Transverse colon (tissue), 3 donors: ENCODE measurements at regions not wholly inside any gene's neighbourhood (a gene's known extent, or its start where the extent isn't known, plus 50 kb on each side); places are given as distances from the start of the nearest gene placed in this dataset.

Experiments
- POLR2A ChIP-seq: fragments of 450-650 bp; IDR thresholded peaks from one replicate; pipeline ENCODE4 v1.6.1; 2016; ENCODE audit warnings: antibody characterized with exemption, mild to moderate bottlenecking, moderate library complexity
- POLR2AphosphoS5 ChIP-seq, 3 donors: sonication (generic); formaldehyde crosslinking; IDR thresholded peaks; one replicate each; pipeline ENCODE4 v1.6.1; 2016; ENCODE audit warnings: antibody characterized with exemption in 3 of 3

GRCh38 chr12:24069532-24070395 is 120.3 kb upstream of the SOX5 start:
- no peak for TF ChIP-seq POLR2AphosphoS5 (IDR thresholded peaks at IDR 0.05)
- no peak for TF ChIP-seq POLR2A
